HEK293 (cell line): ENCODE measurements at regions not wholly inside any gene's neighbourhood (a gene's known extent, or its start where the extent isn't known, plus 50 kb on each side); places are given as distances from the start of the nearest gene placed in this dataset.

ENCODE experiments used
- CTCF ChIA-PET: fragments of 350-600 bp; formaldehyde crosslinking; extraction: SDS; loops from one replicate; lab custom pipeline; 2021; ENCODE audit warnings: antibody characterized with exemption; lab: Yijun Ruan, JAX
- POLR2A ChIA-PET: fragments of 300-600 bp; formaldehyde crosslinking; extraction: SDS; loops from one replicate; lab custom pipeline; 2020; ENCODE audit warnings: antibody characterized with exemption, inconsistent platforms; lab: Yijun Ruan, JAX
- H3K27ac ChIP-seq: fragments of 200-500 bp; sonication (Bioruptor generic); 2 replicates; pipeline ENCODE4 v1.5.1; 2014; ENCODE audit warnings: low read depth, low read length, control low read depth, inconsistent platforms; ENCODE audit errors: extremely low read depth
- H3K36me3 ChIP-seq, 2 experiments: fragments of 200-500 bp in 1 of 2; sonication (Bioruptor generic) in 1 of 2; 1 replicate in 1 of 2; 2 replicates in 1 of 2; pipeline ENCODE4 v1.5.1; 2014 to 2017; ENCODE audit warnings: inconsistent platforms in 2 of 2, low read length in 2 of 2; ENCODE audit not compliant: control insufficient read depth in 2 of 2, insufficient read depth in 1 of 2
- H3K4me1 ChIP-seq: fragments of 200-500 bp; sonication (Bioruptor generic); 2 replicates; pipeline ENCODE4 v1.5.1; 2014; ENCODE audit warnings: mild to moderate bottlenecking, low read length, inconsistent platforms; ENCODE audit not compliant: control insufficient read depth, insufficient read depth
- H3K4me3 ChIP-seq: 2 replicates; pipeline ENCODE4 v1.5.1; 2011; ENCODE audit warnings: low read depth, mild to moderate bottlenecking, control low read depth, low read length, moderate library complexity
- H3K9me3 ChIP-seq: fragments of 200-500 bp; sonication (Bioruptor generic); 2 replicates; pipeline ENCODE4 v1.5.1; 2014; ENCODE audit warnings: low read depth, low read length, inconsistent platforms; ENCODE audit not compliant: control insufficient read depth, insufficient read depth
- FEZF1 ChIP-seq: fragments of 450-650 bp; formaldehyde crosslinking; IDR thresholded peaks from 2 replicates; pipeline ENCODE4 v1.5.1; 2016; ENCODE audit warnings: missing biosample characterization, missing genetic modification characterization
- OVOL3 ChIP-seq: fragments of 450-650 bp; formaldehyde crosslinking; IDR thresholded peaks from 2 replicates; pipeline ENCODE4 v1.5.1; 2016; ENCODE audit warnings: missing biosample characterization, missing genetic modification characterization
- SP2 ChIP-seq: fragments of 450-650 bp; formaldehyde crosslinking; IDR thresholded peaks from 2 replicates; pipeline ENCODE4 v1.5.1; 2016; ENCODE audit warnings: missing biosample characterization, missing genetic modification characterization
- YY1 ChIP-seq: fragments of 450-650 bp; formaldehyde crosslinking; IDR thresholded peaks from 2 replicates; pipeline ENCODE4 v1.5.1; 2018; ENCODE audit warnings: missing biosample characterization, missing genetic modification characterization
- ZBTB10 ChIP-seq: fragments of 450-650 bp; formaldehyde crosslinking; IDR thresholded peaks from 2 replicates; pipeline ENCODE4 v1.5.1; 2016; ENCODE audit warnings: missing biosample characterization, missing genetic modification characterization
- ZBTB49 ChIP-seq: fragments of 450-650 bp; formaldehyde crosslinking; IDR thresholded peaks from 2 replicates; pipeline ENCODE4 v1.5.1; 2016; ENCODE audit warnings: missing biosample characterization, missing genetic modification characterization, low read depth
- ZNF121 ChIP-seq: fragments of 450-650 bp; formaldehyde crosslinking; IDR thresholded peaks from 2 replicates; pipeline ENCODE4 v1.5.1; 2016; ENCODE audit warnings: missing biosample characterization, missing genetic modification characterization
- ZNF223 ChIP-seq: fragments of 450-650 bp; formaldehyde crosslinking; IDR thresholded peaks from 2 replicates; pipeline ENCODE4 v1.5.1; 2016; ENCODE audit warnings: missing biosample characterization, missing genetic modification characterization
- ZNF248 ChIP-seq: fragments of 450-650 bp; formaldehyde crosslinking; IDR thresholded peaks from 2 replicates; pipeline ENCODE4 v1.5.1; 2017; ENCODE audit warnings: missing biosample characterization, missing genetic modification characterization
- ZNF341 ChIP-seq: fragments of 450-650 bp; formaldehyde crosslinking; IDR thresholded peaks from 2 replicates; pipeline ENCODE4; 2016; ENCODE audit warnings: low read depth, missing biosample characterization, missing genetic modification characterization
- ZNF416 ChIP-seq: fragments of 450-650 bp; formaldehyde crosslinking; IDR thresholded peaks from 2 replicates; pipeline ENCODE4 v1.5.1; 2016; ENCODE audit warnings: missing biosample characterization, missing genetic modification characterization
- ZNF629 ChIP-seq: fragments of 450-650 bp; formaldehyde crosslinking; IDR thresholded peaks from 2 replicates; pipeline ENCODE4 v1.5.1; 2017; ENCODE audit warnings: missing biosample characterization, missing genetic modification characterization
- ZNF76 ChIP-seq: fragments of 450-650 bp; formaldehyde crosslinking; IDR thresholded peaks from 2 replicates; pipeline ENCODE4; 2016; ENCODE audit warnings: low read depth, missing biosample characterization, missing genetic modification characterization, borderline replicate concordance
- ZSCAN5A ChIP-seq: fragments of 450-650 bp; formaldehyde crosslinking; IDR thresholded peaks from 2 replicates; pipeline ENCODE4 v1.5.1; 2016; ENCODE audit warnings: missing biosample characterization, missing genetic modification characterization
- TF ChIP-seq, protein P1 (sequence below): fragments of 450-650 bp; formaldehyde crosslinking; IDR thresholded peaks from 2 replicates; pipeline ENCODE4 v1.5.1; 2017; ENCODE audit warnings: missing biosample characterization, missing genetic modification characterization

GRCh38 chr6:10122164-10122563 is 292.7 kb downstream of the TFAP2A start:
- TF ChIP-seq SP2 (tag by site-specific recombination) (no peak), YY1 (tag by site-specific recombination) (no peak), OVOL3 (tag by site-specific recombination) (no peak)
- TF ChIP-seq, all 188 proteins: peak for 0
- ChIA-PET POLR2A (no interaction called here), CTCF (interaction anchor here (0.6 to 0.7 kb wide), 2 partner anchors 95 to 1077 kb away, joined by 3 read pairs; no protein-coding TSS in a partner anchor)
- H3K27ac ChIP-seq: no peak overlapping the region
- H3K36me3 ChIP-seq: no peaks in the 10 kb centered on the region
- no peaks in the 10 kb centered on the region for H3K4me1 ChIP-seq
- no peak overlapping the region for H3K4me3 ChIP-seq
- H3K9me3 ChIP-seq: no peaks in the 10 kb centered on the region

DNA sequence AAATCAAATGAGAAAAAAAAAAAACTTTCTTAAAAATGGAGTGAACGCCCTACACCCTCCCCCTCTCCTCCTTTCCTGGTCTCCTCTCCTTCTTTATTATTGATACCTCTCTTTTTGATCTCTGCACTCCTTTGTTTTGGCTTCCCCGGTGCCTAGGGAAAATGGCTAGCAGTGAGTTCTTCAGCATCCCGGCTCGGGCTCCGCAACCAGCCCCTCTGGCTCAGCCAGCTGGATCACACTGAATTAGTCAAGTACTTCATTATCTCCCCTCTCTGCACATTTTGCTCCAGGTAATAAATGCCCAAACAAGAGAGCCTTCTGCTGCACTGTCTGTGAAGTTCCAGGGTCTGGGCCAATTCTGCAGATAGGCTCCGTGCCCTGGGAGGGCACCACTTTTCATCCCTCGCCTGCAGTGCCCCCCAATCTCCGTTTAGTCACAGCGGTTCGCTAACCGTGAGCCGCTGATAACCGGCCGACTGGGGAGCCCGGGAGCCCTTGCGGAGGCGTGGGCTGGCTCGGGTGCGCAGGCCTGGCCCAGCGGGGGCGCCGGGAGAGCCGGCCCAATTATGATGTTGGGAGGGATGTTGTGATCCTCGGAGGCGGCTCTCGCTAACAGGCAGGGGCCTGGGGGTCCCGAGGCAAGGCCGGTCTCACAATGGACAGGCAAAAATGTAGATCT is 301.9 kb downstream of the TFAP2A start:
- Histone ChIP-seq H3K36me3 (no peaks in the 10 kb centered on the region), H3K4me3 (no peak overlapping the region), H3K4me1 (no peaks in the 10 kb centered on the region), H3K27ac (no peak overlapping the region), H3K9me3 (no peaks in the 10 kb centered on the region)
- CTCF ChIA-PET: interaction anchor here (0.6 to 0.8 kb wide), 2 partner anchors 8 to 835 kb away, joined by 3 read pairs; no protein-coding TSS in a partner anchor
- POLR2A ChIA-PET: no interaction called here
- TF ChIP-seq ZNF76 (no peak), ZBTB49 (tag by site-specific recombination) (no peak), FEZF1 (no peak), ZNF341 (no peak), ZNF223 (tag by site-specific recombination) (no peak), ZNF248 (no peak), ZNF416 (tag by site-specific recombination) (no peak), ZNF629 (no peak), ZBTB10 (tag by site-specific recombination) (no peak), ZSCAN5A (tag by site-specific recombination) (no peak), ZNF121 (no peak)
- TF ChIP-seq, protein P1, sequence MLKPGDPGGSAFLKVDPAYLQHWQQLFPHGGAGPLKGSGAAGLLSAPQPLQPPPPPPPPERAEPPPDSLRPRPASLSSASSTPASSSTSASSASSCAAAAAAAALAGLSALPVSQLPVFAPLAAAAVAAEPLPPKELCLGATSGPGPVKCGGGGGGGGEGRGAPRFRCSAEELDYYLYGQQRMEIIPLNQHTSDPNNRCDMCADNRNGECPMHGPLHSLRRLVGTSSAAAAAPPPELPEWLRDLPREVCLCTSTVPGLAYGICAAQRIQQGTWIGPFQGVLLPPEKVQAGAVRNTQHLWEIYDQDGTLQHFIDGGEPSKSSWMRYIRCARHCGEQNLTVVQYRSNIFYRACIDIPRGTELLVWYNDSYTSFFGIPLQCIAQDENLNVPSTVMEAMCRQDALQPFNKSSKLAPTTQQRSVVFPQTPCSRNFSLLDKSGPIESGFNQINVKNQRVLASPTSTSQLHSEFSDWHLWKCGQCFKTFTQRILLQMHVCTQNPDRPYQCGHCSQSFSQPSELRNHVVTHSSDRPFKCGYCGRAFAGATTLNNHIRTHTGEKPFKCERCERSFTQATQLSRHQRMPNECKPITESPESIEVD: no peak
